ENCODE measurements at regions not wholly inside any gene's neighbourhood (a gene's known extent, or its start where the extent isn't known, plus 50 kb on each side); places are given as distances from the start of the nearest gene placed in this dataset.

- TF ChIP-seq CTCF (conservative IDR thresholded peaks at IDR 0.05; ENCODE audit: low read length) (no peak), EZH2phosphoT487 (IDR thresholded peaks at IDR 0.05; ENCODE audit: borderline replicate concordance, low read depth, low read length) (no peak)
Observed at GRCh38 chr1:221029981-221030649, 150.9 kb downstream of the HLX start.
